Fibroblast of the aortic adventitia (primary cell): ENCODE measurements at regions not wholly inside any gene's neighbourhood (a gene's known extent, or its start where the extent isn't known, plus 50 kb on each side); places are given as distances from the start of the nearest gene placed in this dataset.
"Not testable (repeated sequence)": the region's sequence is repeated elsewhere in the genome, so short reads cannot be mapped to it uniquely, and the experiment has no call there.

Source experiments
- DNase-seq: peaks from one replicate; pipeline ENCODE4 v3.0.0-alpha.2; 2010; ENCODE audit warnings: low read depth
- H3K4me3 ChIP-seq: 2 replicates; pipeline ENCODE4 v1.5.1; 2011; ENCODE audit warnings: low read depth, mild to moderate bottlenecking, control low read depth, low read length, moderate library complexity
- CTCF ChIP-seq: IDR thresholded peaks from 2 replicates; pipeline ENCODE4 v1.5.1; 2011; ENCODE audit warnings: mild to moderate bottlenecking, low read length, control low read depth, inconsistent platforms; ENCODE audit not compliant: insufficient read depth

- no peak for DNase-seq
- TF ChIP-seq CTCF = no peak
- no peak overlapping the region for H3K4me3 ChIP-seq
Observed at GRCh38 chr9:80787636-80788035, 901.7 kb downstream of the TLE1 start.

- no peak overlapping the region for H3K4me3 ChIP-seq
- DNase-seq = no peak
- TF ChIP-seq CTCF = no peak
Observed at GRCh38 chr9:80784647-80785046, 904.7 kb downstream of the TLE1 start.

GRCh38 chr9:80775971-80776370 lies 913.4 kb downstream of the TLE1 start:
- no peak overlapping the region for H3K4me3 ChIP-seq
- DNase-seq = no peak
- no peak for TF ChIP-seq CTCF

- no peak for DNase-seq
- no peak overlapping the region for H3K4me3 ChIP-seq
- no peak for TF ChIP-seq CTCF
Observed at GRCh38 chr9:80775530-80775929, 913.8 kb downstream of the TLE1 start.

- DNase-seq = no peak
- TF ChIP-seq CTCF = no peak
- no peak overlapping the region for H3K4me3 ChIP-seq
Observed at GRCh38 chr9:80771555-80772347, 917.6 kb downstream of the TLE1 start.

- no peak overlapping the region for H3K4me3 ChIP-seq
- TF ChIP-seq CTCF = no peak
- no peak for DNase-seq
Observed at GRCh38 chr9:80763536-80763935, 925.8 kb downstream of the TLE1 start.

GRCh38 chr9:80755586-80755985 lies 933.8 kb downstream of the TLE1 start:
- DNase-seq = no peak
- TF ChIP-seq CTCF = no peak
- no peak overlapping the region for H3K4me3 ChIP-seq

- not testable (repeated sequence) for H3K4me3 ChIP-seq, DNase-seq
Observed at GRCh38 chr9:80747056-80747455, 942.3 kb downstream of the TLE1 start.
